OCI-LY7 (cell line): ENCODE measurements at regions not wholly inside any gene's neighbourhood (a gene's known extent, or its start where the extent isn't known, plus 50 kb on each side); places are given as distances from the start of the nearest gene placed in this dataset.

Source experiments
- BruUV-seq: library from RNA; stranded (reverse); fragments of 400-500 nt; replicated peaks from 2 replicates; lab custom pipeline; 2021; lab: Mats Ljungman, UMichigan
- CTCF ChIA-PET: fragments of 300-600 bp; sonication (Branson Sonifier 250); formaldehyde crosslinking; loops from one replicate; lab custom pipeline; 2022; ENCODE audit warnings: antibody characterized with exemption; ENCODE audit not compliant: unreplicated experiment; lab: Charles Lee
- POLR2A ChIA-PET: fragments of 300-600 bp; sonication (Branson Sonifier 250); formaldehyde crosslinking; loops from one replicate; lab custom pipeline; 2022; ENCODE audit warnings: antibody characterized with exemption; lab: Charles Lee
- DNase-seq: peaks from one replicate; pipeline ENCODE4 v3.0.0-alpha.2; 2015; ENCODE audit warnings: low spot score
- H2AFZ ChIP-seq: fragments of 200-600 bp; sonication (generic), shearing (Covaris generic); 2 replicates; pipeline ENCODE4 v1.6.1; 2014; ENCODE audit warnings: mild to moderate bottlenecking, antibody characterized with exemption, low read length, moderate library complexity
- H3K27ac ChIP-seq: fragments of 200-600 bp; sonication (generic); 2 replicates; pipeline ENCODE4 v1.5.1; 2014; ENCODE audit warnings: mixed run types, low read depth, mild to moderate bottlenecking, moderate library complexity, low read length, inconsistent platforms; ENCODE audit not compliant: poor library complexity, severe bottlenecking
- H3K36me3 ChIP-seq: fragments of 200-600 bp; sonication (generic); 2 replicates; pipeline ENCODE4 v1.6.1; 2014; ENCODE audit warnings: mild to moderate bottlenecking, antibody characterized with exemption, low read length, moderate library complexity, mixed read lengths; ENCODE audit not compliant: insufficient read depth
- H3K4me1 ChIP-seq: fragments of 200-600 bp; sonication (generic); 2 replicates; pipeline ENCODE4 v1.5.1; 2014; ENCODE audit warnings: mild to moderate bottlenecking, low read length; ENCODE audit not compliant: insufficient read depth, poor library complexity, severe bottlenecking
- H3K4me2 ChIP-seq: fragments of 200-600 bp; sonication (generic); 2 replicates; pipeline ENCODE4 v1.6.1; 2014; ENCODE audit warnings: mild to moderate bottlenecking, low read length
- H3K4me3 ChIP-seq: fragments of 200-600 bp; sonication (generic); 2 replicates; pipeline ENCODE4 v1.5.1; 2014; ENCODE audit warnings: mild to moderate bottlenecking, low read depth, low read length; ENCODE audit not compliant: poor library complexity, severe bottlenecking
- H3K79me2 ChIP-seq: fragments of 200-600 bp; sonication (generic); 2 replicates; pipeline ENCODE4 v1.6.1; 2016; ENCODE audit warnings: low read depth, mild to moderate bottlenecking, low read length, moderate library complexity, mixed read lengths; ENCODE audit not compliant: insufficient read depth
- H3K9me2 ChIP-seq: fragments of 200-600 bp; sonication (generic); 2 replicates; pipeline ENCODE4 v1.6.1; 2016; ENCODE audit warnings: mild to moderate bottlenecking, low read length, mixed read lengths; ENCODE audit not compliant: insufficient read depth
- H3K9me3 ChIP-seq: fragments of 200-600 bp; sonication (generic); 2 replicates; pipeline ENCODE4 v1.6.1; 2014; ENCODE audit warnings: mild to moderate bottlenecking, mixed run types, low read length, mixed read lengths
- H4K20me1 ChIP-seq: fragments of 200-600 bp; sonication (generic); 2 replicates; pipeline ENCODE4 v1.6.1; 2014; ENCODE audit warnings: mild to moderate bottlenecking, antibody characterized with exemption, low read length, moderate library complexity, mixed read lengths; ENCODE audit not compliant: insufficient read depth
- CTCF ChIP-seq: fragments of 200-600 bp; sonication (generic); conservative IDR thresholded peaks from 2 replicates; pipeline ENCODE4 v1.5.1; 2014; ENCODE audit warnings: mild to moderate bottlenecking, antibody characterized with exemption, low read length, moderate library complexity, mixed read lengths
- EZH2phosphoT487 ChIP-seq: fragments of 200-600 bp; sonication (generic); IDR thresholded peaks from 2 replicates; pipeline ENCODE4 v1.6.1; 2018; ENCODE audit warnings: low read depth, borderline replicate concordance, mild to moderate bottlenecking, mixed run types, antibody characterized with exemption, low read length, moderate library complexity, mixed read lengths
- intact Hi-C: fragments of 100-400 bp; cut with micrococcal nuclease; formaldehyde crosslinking; loops from one replicate; pipeline ENCODE4 v1.10.0; 2022; ENCODE audit not compliant: unreplicated experiment

- no peak for DNase-seq
- Histone ChIP-seq H3K4me1 (no peaks in the 10 kb centered on the region), H3K4me3 (no peak overlapping the region), H3K4me2 (no peak overlapping the region), H3K9me3 (no peaks in the 10 kb centered on the region), H3K9me2 (no peaks in the 10 kb centered on the region), H3K79me2 (no peaks in the 10 kb centered on the region), H4K20me1 (no peaks in the 10 kb centered on the region), H3K36me3 (no peaks in the 10 kb centered on the region), H2AFZ (no peak overlapping the region), H3K27ac (no peak overlapping the region)
- intact Hi-C loops: no loop called here
- POLR2A ChIA-PET: no interaction called here
- BruUV-seq: no TSS peak
- CTCF ChIA-PET: no interaction called here
- TF ChIP-seq CTCF (no peak), EZH2phosphoT487 (no peak)
Measured at GRCh38 chr4:147220833-147221232, 260.1 kb upstream of the EDNRA start.

- H3K4me3 ChIP-seq: no peak overlapping the region
- H2AFZ ChIP-seq: no peak overlapping the region
- no peaks in the 10 kb centered on the region for H3K9me2 ChIP-seq
- no peaks in the 10 kb centered on the region for H3K9me3 ChIP-seq
- no peaks in the 10 kb centered on the region for H3K36me3 ChIP-seq
- H3K4me1 ChIP-seq: no peaks in the 10 kb centered on the region
- intact Hi-C loops: no loop called here
- no peaks in the 10 kb centered on the region for H3K79me2 ChIP-seq
- no TSS peak for BruUV-seq
- ChIA-PET CTCF (no interaction called here), POLR2A (no interaction called here)
- no peak overlapping the region for H3K4me2 ChIP-seq
- H4K20me1 ChIP-seq: no peaks in the 10 kb centered on the region
- no peak overlapping the region for H3K27ac ChIP-seq
- DNase-seq: no peak
- no peak for TF ChIP-seq CTCF
- no peak for TF ChIP-seq EZH2phosphoT487
Measured at GRCh38 chr4:147222906-147223305, 258.0 kb upstream of the EDNRA start.

GRCh38 chr4:147223576-147223975 is 257.3 kb upstream of the EDNRA start:
- no peaks in the 10 kb centered on the region for H3K79me2 ChIP-seq
- H3K36me3 ChIP-seq: no peaks in the 10 kb centered on the region
- no peak for DNase-seq
- no peak overlapping the region for H2AFZ ChIP-seq
- no peaks in the 10 kb centered on the region for H3K9me3 ChIP-seq
- H3K4me3 ChIP-seq: no peak overlapping the region
- no peaks in the 10 kb centered on the region for H3K9me2 ChIP-seq
- no TSS peak for BruUV-seq
- no peaks in the 10 kb centered on the region for H4K20me1 ChIP-seq
- intact Hi-C loops: no loop called here
- POLR2A ChIA-PET: no interaction called here
- no peak for TF ChIP-seq EZH2phosphoT487
- no peak for TF ChIP-seq CTCF
- CTCF ChIA-PET: no interaction called here
- no peak overlapping the region for H3K27ac ChIP-seq
- H3K4me1 ChIP-seq: no peaks in the 10 kb centered on the region
- no peak overlapping the region for H3K4me2 ChIP-seq
